Islet precursor cell (in vitro differentiated cells): ENCODE measurements at regions not wholly inside any gene's neighbourhood (a gene's known extent, or its start where the extent isn't known, plus 50 kb on each side); places are given as distances from the start of the nearest gene placed in this dataset.
"Not testable (repeated sequence)": the region's sequence is repeated elsewhere in the genome, so short reads cannot be mapped to it uniquely, and the experiment has no call there.

Experiments
- DNase-seq: peaks from one replicate; pipeline ENCODE4 v3.0.0-alpha.2; 2018

- peak; percentile 44 for DNase-seq
Measured at GRCh38 chr3:33919312-33920120, 121.1 kb downstream of the PDCD6IP start.

GRCh38 chr3:33920511-33920910 is 122.1 kb downstream of the PDCD6IP start:
- DNase-seq = peak; percentile 1

GRCh38 chr3:33921608-33922007 is 123.2 kb downstream of the PDCD6IP start:
- peak; percentile 62 for DNase-seq

GRCh38 chr3:33926998-33927605 is 128.7 kb downstream of the PDCD6IP start:
- DNase-seq = no peak

- no peak for DNase-seq
Measured at GRCh38 chr3:33929813-33930212, 131.4 kb downstream of the PDCD6IP start.

- no peak for DNase-seq
Measured at GRCh38 chr3:33931512-33931911, 133.1 kb downstream of the PDCD6IP start.

GRCh38 chr3:33932010-33932764 is 133.8 kb downstream of the PDCD6IP start:
- DNase-seq = no peak

GRCh38 chr3:33936171-33936920 is 137.9 kb downstream of the PDCD6IP start:
- DNase-seq = no peak

GRCh38 chr3:33936921-33937525 is 138.6 kb downstream of the PDCD6IP start:
- DNase-seq = no peak

GRCh38 chr3:33937628-33938027 is 139.2 kb downstream of the PDCD6IP start:
- DNase-seq = no peak

- DNase-seq = no peak
Measured at GRCh38 chr3:33940149-33940548, 141.7 kb downstream of the PDCD6IP start.

GRCh38 chr3:33940736-33941135 is 142.3 kb downstream of the PDCD6IP start:
- no peak for DNase-seq

- DNase-seq = no peak
Measured at GRCh38 chr3:33941804-33942203, 143.4 kb downstream of the PDCD6IP start.

- no peak for DNase-seq
Measured at GRCh38 chr3:33942483-33943150, 144.2 kb downstream of the PDCD6IP start.

- DNase-seq = no peak
Measured at GRCh38 chr3:33943277-33943676, 144.8 kb downstream of the PDCD6IP start.

GRCh38 chr3:33946612-33947011 is 148.2 kb downstream of the PDCD6IP start:
- not testable (repeated sequence) for DNase-seq

- DNase-seq = no peak
Measured at GRCh38 chr3:33947272-33948195, 149.1 kb downstream of the PDCD6IP start.

GRCh38 chr3:33949074-33949473 is 150.6 kb downstream of the PDCD6IP start:
- no peak for DNase-seq

GRCh38 chr3:33954956-33955355 is 156.5 kb downstream of the PDCD6IP start:
- no peak for DNase-seq

- no peak for DNase-seq
Measured at GRCh38 chr3:33956206-33956605, 157.8 kb downstream of the PDCD6IP start.

- no peak for DNase-seq
Measured at GRCh38 chr3:33956776-33957175, 158.3 kb downstream of the PDCD6IP start.
